ENCODE measurements at regions not wholly inside any gene's neighbourhood (a gene's known extent, or its start where the extent isn't known, plus 50 kb on each side); places are given as distances from the start of the nearest gene placed in this dataset.
"Not testable (repeated sequence)": the region's sequence is repeated elsewhere in the genome, so short reads cannot be mapped to it uniquely, and the experiment has no call there.

GRCh38 chr5:82603033-82603987 is 325.2 kb upstream of the RPS23 start:
- no peak for DNase-seq (ENCODE audit: low read depth)

DNA sequence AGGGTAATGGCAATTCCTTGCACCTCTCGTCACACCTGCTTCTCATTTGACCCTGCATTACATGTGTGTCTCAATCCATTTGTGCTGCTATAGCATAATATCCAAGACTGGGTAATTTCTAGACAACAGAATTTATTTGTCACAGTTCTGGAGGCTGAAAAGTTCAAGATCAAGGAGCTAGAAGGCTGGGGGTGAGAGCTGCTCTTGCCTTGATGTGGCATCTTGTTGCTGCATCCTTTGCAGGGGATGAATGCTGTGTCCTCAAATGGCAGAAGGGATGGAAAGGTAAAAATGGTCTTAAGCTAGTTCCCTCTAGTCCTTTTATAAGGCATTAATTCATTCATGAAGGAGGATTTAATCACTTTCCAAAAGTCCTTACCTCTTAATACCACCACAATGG is 323.7 kb upstream of the RPS23 start:
- DNase-seq (ENCODE audit: low read depth), result no peak

DNA sequence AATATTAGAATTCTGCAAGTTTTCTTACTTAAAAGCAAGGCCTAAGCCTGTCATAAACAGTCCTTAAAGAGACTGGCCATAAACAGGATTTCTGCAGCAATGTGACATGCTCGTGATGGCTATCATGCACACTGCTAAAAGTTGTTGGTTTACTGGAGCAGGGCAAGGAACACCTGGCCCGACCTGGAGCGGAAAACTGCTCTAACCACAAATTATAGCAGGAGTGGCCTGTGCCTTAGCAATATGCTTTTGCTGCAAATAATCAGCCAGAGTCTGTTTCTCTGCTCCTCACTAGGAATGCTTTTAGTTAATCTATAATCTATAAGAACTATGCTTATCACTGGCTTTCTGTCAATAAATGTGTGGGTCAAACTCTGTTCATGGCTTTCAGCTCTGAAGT is 322.9 kb upstream of the RPS23 start:
- DNase-seq (ENCODE audit: low read depth), result no peak

DNA sequence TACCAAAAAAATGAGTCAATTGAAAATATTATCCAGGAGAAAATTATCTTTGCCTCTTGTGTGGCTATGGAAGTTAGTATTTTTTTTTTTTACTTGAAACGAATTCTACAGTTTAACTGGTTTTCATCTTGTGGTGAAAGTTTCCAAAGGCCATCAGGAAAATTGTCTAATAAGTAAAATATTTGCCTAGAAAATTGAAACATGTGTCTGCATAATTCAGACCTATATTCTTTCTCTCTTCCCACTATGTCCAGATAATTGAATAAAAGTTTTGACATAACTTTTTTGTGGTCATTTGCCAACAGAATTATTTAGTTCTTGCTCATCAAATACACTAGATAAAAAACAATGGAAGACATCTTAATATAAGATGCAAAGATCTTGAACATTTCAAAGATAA is 321.5 kb upstream of the RPS23 start:
- DNase-seq (ENCODE audit: low read depth), result no peak

GRCh38 chr5:82599030-82599429 is 320.9 kb upstream of the RPS23 start:
- no peak for DNase-seq (ENCODE audit: low read depth)

GRCh38 chr5:82597437-82597836 is 319.3 kb upstream of the RPS23 start:
- no peak for DNase-seq (ENCODE audit: low read depth)

DNA sequence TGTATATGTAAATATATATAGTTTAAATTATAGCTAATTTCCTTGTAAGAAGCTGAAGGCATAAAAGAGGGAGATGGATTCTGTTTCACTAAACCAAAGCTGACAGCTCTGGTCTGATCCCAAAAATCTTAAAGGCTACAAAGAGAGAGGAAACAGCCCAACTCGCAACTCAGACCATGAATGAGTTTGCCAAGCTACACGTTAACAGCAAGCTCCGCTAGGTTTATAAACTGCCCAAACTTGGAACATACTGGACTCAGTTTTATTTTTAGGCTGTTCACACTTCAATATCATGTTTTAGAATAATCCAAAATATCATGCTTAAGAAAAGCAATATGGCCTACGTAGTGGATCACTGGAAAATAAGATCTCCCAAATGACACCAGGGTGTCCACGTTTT is 318.3 kb upstream of the RPS23 start:
- no peak for DNase-seq (ENCODE audit: low read depth)

- no peak for DNase-seq (ENCODE audit: low read depth)
Measured at GRCh38 chr5:82595113-82595512, 317.0 kb upstream of the RPS23 start.

DNA sequence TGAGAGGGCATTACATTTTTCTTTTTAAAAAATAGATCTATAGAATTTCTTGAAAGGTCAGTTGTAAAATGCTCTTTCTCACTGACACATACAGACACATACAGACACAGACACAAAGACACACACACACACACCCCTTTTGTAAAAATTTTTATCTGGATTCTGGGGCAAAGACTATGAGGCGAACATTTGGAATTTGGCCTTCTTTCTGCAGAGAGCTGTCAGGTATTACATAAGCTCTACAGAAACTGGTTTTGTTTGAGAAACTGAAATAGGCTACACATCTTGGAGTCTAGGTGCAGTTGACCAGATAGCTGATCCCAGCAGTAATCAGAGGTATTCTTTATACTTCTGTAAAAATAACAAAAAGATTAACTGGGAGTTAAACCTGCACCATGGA is 315.9 kb upstream of the RPS23 start:
- DNase-seq (ENCODE audit: low read depth), result no peak

- DNase-seq (ENCODE audit: low read depth), result no peak
Measured at GRCh38 chr5:82593481-82593880, 315.3 kb upstream of the RPS23 start.

DNA sequence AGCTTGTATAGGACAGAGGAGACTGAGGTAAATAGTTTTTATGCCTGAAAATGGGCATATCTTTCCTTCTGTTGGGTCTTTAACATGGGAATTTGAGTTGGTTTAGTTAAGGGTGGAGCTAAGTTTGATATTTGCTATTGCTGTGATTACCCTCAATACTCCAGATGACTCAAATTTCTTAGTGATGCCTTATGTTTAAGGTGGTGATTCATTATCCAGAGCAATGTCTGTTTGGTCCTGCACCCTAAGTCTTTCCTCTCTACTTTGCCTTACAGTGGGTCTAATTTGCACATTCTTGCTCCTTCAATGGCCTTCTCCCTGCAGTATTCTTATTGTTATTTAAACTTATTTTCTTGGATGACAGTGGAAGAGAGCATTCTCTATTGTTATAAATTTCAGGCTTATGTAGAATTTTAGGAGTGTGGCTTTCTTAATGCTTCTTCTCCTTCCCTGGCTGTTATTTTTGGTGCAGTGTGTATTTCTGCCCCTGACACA is 312.9 kb upstream of the RPS23 start:
- no peak for DNase-seq (ENCODE audit: low read depth)

DNA sequence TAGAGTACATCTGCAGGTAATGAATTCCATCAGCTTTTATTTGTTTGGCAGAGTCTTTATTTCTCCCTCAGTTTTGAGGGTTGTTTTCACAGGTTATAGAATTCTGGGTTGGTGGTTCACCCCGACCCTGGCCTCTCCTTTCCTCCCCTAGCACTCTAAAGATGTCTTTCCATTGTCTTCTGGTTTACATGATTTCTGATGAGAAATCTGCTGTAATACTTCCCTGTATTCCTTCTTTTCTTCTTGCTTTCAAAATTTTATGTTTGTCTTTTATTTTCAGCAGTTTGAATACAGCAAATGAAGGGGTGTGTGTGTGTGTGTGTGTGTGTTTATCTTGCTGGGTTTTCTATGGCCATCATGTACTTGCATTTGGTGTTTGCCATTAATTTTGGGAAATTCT is 312.0 kb upstream of the RPS23 start:
- no peak for DNase-seq (ENCODE audit: low read depth)

GRCh38 chr5:82586661-82587310 is 308.6 kb upstream of the RPS23 start:
- DNase-seq (ENCODE audit: low read depth), result no peak

GRCh38 chr5:82586181-82586580 is 308.0 kb upstream of the RPS23 start:
- no peak for DNase-seq (ENCODE audit: low read depth)

- no peak for DNase-seq (ENCODE audit: low read depth)
Measured at GRCh38 chr5:82584631-82585030, 306.5 kb upstream of the RPS23 start.

- DNase-seq (ENCODE audit: low read depth), result not testable (repeated sequence)
Measured at GRCh38 chr5:82583331-82583730, 305.2 kb upstream of the RPS23 start.

- DNase-seq (ENCODE audit: low read depth), result no peak
Measured at GRCh38 chr5:82564963-82565362, 286.8 kb upstream of the RPS23 start.

GRCh38 chr5:82563745-82564144 is 285.6 kb upstream of the RPS23 start:
- no peak for DNase-seq (ENCODE audit: low read depth)

- no peak for DNase-seq (ENCODE audit: low read depth)
Measured at GRCh38 chr5:82562696-82563240, 284.6 kb upstream of the RPS23 start.

DNA sequence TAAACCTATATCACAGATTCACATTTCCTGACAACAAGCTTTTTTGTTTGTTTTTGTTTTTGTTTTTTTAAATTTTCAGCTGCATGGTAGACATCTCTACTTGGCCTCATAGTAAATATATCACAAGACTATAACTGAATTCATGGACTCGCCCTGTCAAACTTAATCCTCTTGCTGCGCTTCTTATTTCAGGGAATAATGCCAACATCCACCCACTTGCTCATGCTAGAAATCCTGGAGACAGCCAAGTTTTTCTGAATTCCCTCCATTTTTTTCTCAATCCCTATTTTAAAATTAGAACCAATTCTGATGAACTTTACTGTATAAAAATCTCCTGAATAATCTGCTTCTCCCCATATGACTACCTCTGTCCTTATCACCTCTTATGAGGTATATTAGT is 283.6 kb upstream of the RPS23 start:
- DNase-seq (ENCODE audit: low read depth), result no peak

DNA sequence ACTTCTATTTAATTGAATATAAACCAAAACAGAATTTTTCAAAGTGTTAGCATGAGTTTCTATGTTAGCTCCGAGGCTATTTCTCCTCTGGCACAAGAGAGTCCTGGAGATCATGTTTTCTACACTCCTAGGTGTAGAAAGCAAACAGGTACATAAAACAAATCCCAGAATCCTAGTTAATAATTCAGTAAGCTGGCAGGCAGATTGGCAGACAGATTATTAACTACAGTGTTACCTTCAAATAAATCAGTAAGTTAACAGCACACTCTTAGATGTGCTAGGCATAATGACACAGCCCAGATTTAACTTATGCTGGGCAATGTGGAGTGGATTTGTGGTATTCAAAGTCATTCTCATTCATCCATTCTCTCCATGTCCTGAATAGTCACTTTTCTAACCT is 282.8 kb upstream of the RPS23 start:
- DNase-seq (ENCODE audit: low read depth), result no peak

DNA sequence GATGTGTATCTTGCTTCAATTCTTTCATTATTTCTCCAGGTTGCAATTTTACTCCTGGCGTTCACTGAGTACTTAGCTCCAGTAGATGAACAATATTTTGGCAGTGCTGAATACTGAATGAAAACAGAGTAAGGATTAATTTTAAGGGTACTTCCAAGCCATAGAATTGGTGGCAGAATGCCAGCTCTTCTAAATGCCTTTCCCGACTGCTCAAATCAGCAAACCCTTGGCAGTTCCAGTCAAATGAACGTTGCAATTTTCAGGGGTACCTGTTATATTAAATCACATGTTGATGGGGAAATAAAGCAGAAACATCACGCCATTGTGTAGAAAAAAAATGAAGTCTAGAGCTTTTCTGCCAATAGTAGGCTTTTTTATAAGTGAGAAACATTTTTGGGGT is 282.4 kb upstream of the RPS23 start:
- no peak for DNase-seq (ENCODE audit: low read depth)

DNA sequence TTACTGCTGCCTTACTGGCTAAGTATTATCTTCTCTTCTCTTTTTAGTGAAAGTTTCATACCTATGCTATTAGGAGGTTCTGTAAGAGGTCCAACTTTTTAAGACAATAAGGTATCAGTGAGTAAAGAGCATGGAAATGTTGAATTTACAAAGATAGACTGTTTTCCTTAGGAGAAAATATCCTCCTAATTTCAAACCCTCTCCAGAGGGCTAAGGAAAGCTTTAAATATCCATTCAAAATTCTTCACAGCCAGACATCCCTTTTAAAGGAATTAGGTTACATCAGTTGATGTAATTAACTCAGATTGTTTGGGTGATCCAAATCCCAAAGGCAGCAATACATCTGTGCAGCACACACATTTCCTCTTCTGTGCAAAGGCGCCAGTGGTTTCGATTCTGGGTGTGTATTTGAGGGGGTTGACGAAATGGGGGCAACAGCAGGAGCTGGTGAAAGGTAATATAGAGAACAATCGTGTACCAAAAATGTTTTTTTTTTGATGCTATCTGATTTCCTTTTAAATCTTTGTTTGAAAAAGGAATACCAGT is 273.8 kb upstream of the RPS23 start:
- DNase-seq (ENCODE audit: low read depth), result no peak

Data from T follicular helper cell (primary cell).